AG04449 (cell line): ENCODE measurements at regions not wholly inside any gene's neighbourhood (a gene's known extent, or its start where the extent isn't known, plus 50 kb on each side); places are given as distances from the start of the nearest gene placed in this dataset.

Experiments used
- CTCF ChIA-PET: fragments of 350-600 bp; formaldehyde crosslinking; extraction: SDS; loops from one replicate; lab custom pipeline; 2021; ENCODE audit warnings: antibody characterized with exemption; lab: Yijun Ruan, JAX
- POLR2A ChIA-PET: fragments of 400-600, 350-600 bp; formaldehyde crosslinking; extraction: SDS; loops from one replicate; lab custom pipeline; 2020; ENCODE audit warnings: antibody characterized with exemption, inconsistent platforms; lab: Yijun Ruan, JAX
- DNase-seq: peaks from one replicate; pipeline ENCODE4 v3.0.0-alpha.2; 2010; ENCODE audit warnings: low read depth, low spot score
- H3K4me3 ChIP-seq: 2 replicates; pipeline ENCODE4 v1.5.1; 2011; ENCODE audit warnings: low read depth, mild to moderate bottlenecking, control low read depth, low read length
- CTCF ChIP-seq: IDR thresholded peaks from one replicate; pipeline ENCODE4 v1.5.1; 2011; ENCODE audit warnings: mild to moderate bottlenecking, moderate library complexity, low read length, control low read depth, inconsistent platforms; ENCODE audit not compliant: insufficient read depth; ENCODE audit errors: missing control alignments

GRCh38 chr2:12953596-12953995 lies 236.9 kb downstream of the TRIB2 start:
- CTCF ChIA-PET: interaction anchor here (1.4 to 3.0 kb wide), 3 partner anchors 10 to 26 kb away, joined by 3 to 22 read pairs (median 5); no protein-coding TSS in a partner anchor
- DNase-seq: no peak
- POLR2A ChIA-PET: no interaction called here
- TF ChIP-seq CTCF: no peak
- H3K4me3 ChIP-seq: no peak overlapping the region

DNA sequence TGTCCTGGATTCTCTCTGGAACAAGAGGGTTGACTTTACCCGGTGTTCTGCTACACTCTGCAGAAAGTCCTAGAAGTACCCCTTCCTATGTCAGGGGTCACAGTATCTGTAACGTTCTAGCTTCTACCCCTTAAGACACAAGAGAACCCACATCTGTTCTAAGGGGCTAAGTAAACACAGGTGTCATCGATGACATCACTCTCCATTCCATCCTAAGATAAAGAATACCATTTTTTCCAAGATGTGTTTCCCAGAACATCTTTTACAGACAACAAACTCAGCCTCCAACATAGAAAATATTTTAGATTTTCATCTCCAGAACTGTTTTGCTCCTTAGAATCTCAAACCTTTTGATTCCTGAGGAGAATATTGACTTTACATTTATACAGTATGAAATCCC lies 239.1 kb downstream of the TRIB2 start:
- CTCF ChIA-PET: interaction anchor here (1.2 to 2.9 kb wide), 2 partner anchors 24 to 51 kb away, joined by 4 to 7 read pairs; no protein-coding TSS in a partner anchor
- no peak overlapping the region for H3K4me3 ChIP-seq
- TF ChIP-seq CTCF: no peak
- POLR2A ChIA-PET: no interaction called here
- DNase-seq: no peak

GRCh38 chr2:12957251-12957650 lies 240.5 kb downstream of the TRIB2 start:
- CTCF ChIA-PET: interaction anchor here (2.4 to 2.9 kb wide), 2 partner anchors 27 to 50 kb away, joined by 7 to 10 read pairs; no protein-coding TSS in a partner anchor
- H3K4me3 ChIP-seq: no peak overlapping the region
- POLR2A ChIA-PET: no interaction called here
- no peak for TF ChIP-seq CTCF
- DNase-seq: no peak

DNA sequence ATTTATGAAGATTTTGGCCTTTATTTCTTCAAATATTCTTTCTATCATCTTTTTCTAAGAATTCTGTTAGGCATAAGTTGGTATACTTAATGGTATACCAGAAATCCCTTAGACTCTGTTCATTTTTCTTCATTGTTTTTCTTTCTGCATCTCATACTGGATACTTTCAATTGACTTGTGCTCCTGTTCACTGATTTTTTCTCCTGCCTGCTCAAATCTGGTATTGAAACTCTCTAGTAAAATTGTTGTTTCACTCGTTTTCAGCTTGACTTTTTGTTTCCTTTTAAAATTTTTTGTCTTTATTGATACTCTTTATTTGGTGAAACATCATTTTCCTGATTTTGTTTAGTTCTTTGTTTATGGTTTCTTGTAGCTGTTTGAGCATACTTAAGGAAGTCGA lies 243.2 kb downstream of the TRIB2 start:
- ChIA-PET CTCF (no interaction called here), POLR2A (no interaction called here)
- H3K4me3 ChIP-seq: no peak overlapping the region
- TF ChIP-seq CTCF: no peak
- DNase-seq: no peak

- POLR2A ChIA-PET: no interaction called here
- DNase-seq: no peak
- H3K4me3 ChIP-seq: no peak overlapping the region
- CTCF ChIA-PET: no interaction called here
- no peak for TF ChIP-seq CTCF
Observed at GRCh38 chr2:12960671-12961070, 243.9 kb downstream of the TRIB2 start.

GRCh38 chr2:12964904-12965539 lies 248.3 kb downstream of the TRIB2 start:
- no peak for TF ChIP-seq CTCF
- POLR2A ChIA-PET: no interaction called here
- CTCF ChIA-PET: interaction anchor here (0.8 kb wide), 2 partner anchors 13 to 33 kb away, joined by 3 read pairs; no protein-coding TSS in a partner anchor
- no peak for DNase-seq
- no peak overlapping the region for H3K4me3 ChIP-seq
